Liver (tissue), 3 donors: ENCODE measurements at regions not wholly inside any gene's neighbourhood (a gene's known extent, or its start where the extent isn't known, plus 50 kb on each side); places are given as distances from the start of the nearest gene placed in this dataset.

ENCODE experiments used
- CTCF ChIP-seq: fragments of 150-350 bp; IDR thresholded peaks from 2 replicates; pipeline ENCODE4 v1.5.1; 2017; ENCODE audit warnings: improper control_type of control experiment, low read depth, low read length; ENCODE audit not compliant: missing input control
- EGR1 ChIP-seq, 2 donors: IDR thresholded peaks; 2 replicates each; pipeline ENCODE4 v1.6.1; 2016 to 2018; ENCODE audit warnings: antibody characterized with exemption in 2 of 2, low read depth in 2 of 2
- FOXA1 ChIP-seq: IDR thresholded peaks from 2 replicates; pipeline ENCODE4 v1.6.1; 2016; ENCODE audit warnings: antibody characterized with exemption
- HNF4A ChIP-seq, 2 donors: conservative IDR thresholded peaks; 2 replicates each; pipeline ENCODE4 v1.6.1; 2016; ENCODE audit warnings: antibody characterized with exemption in 2 of 2, mild to moderate bottlenecking in 2 of 2
- NR2F2 ChIP-seq: IDR thresholded peaks from 2 replicates; pipeline ENCODE4 v1.6.1; 2016; ENCODE audit warnings: antibody characterized with exemption
- RAD21 ChIP-seq, 2 donors: IDR thresholded peaks; 2 replicates each; pipeline ENCODE4 v1.6.1; 2016; ENCODE audit warnings: antibody characterized with exemption in 2 of 2, mild to moderate bottlenecking in 2 of 2
- REST ChIP-seq: IDR thresholded peaks from 2 replicates; pipeline ENCODE4 v1.6.1; 2016; ENCODE audit warnings: antibody characterized with exemption, mild to moderate bottlenecking
- RXRA ChIP-seq, 2 donors: IDR thresholded peaks; 2 replicates each; pipeline ENCODE4 v1.6.1; 2017 to 2018; ENCODE audit warnings: antibody characterized with exemption in 2 of 2, mild to moderate bottlenecking in 1 of 2
- SP1 ChIP-seq: IDR thresholded peaks from 2 replicates; pipeline ENCODE4 v1.6.1; 2018; ENCODE audit warnings: antibody characterized with exemption, mild to moderate bottlenecking
- TAF1 ChIP-seq: conservative IDR thresholded peaks from 2 replicates; pipeline ENCODE4 v1.6.1; 2016; ENCODE audit warnings: antibody characterized with exemption, mild to moderate bottlenecking
- YY1 ChIP-seq: IDR thresholded peaks from 2 replicates; pipeline ENCODE4 v1.6.1; 2016; ENCODE audit warnings: antibody characterized with exemption, mild to moderate bottlenecking
- ZBTB33 ChIP-seq: IDR thresholded peaks from 2 replicates; pipeline ENCODE4 v1.6.1; 2016; ENCODE audit warnings: antibody characterized with exemption
- TF ChIP-seq, protein P1 (sequence below): IDR thresholded peaks from 2 replicates; pipeline ENCODE4 v1.6.1; 2016; ENCODE audit warnings: antibody characterized with exemption
- TF ChIP-seq, protein P2 (sequence below): IDR thresholded peaks from 2 replicates; pipeline ENCODE4 v1.6.1; 2016; ENCODE audit warnings: antibody characterized with exemption
- donor health status: healthy.
- donor health status: healthy.

- TF ChIP-seq CTCF (no peak), YY1 (no peak), REST (no peak), FOXA1 (no peak), TAF1 (no peak), NR2F2 (no peak), ZBTB33 (no peak), RAD21 (IDR thresholded peaks at IDR 0.05) (no peak), EGR1 (IDR thresholded peaks at IDR 0.05; ENCODE audit: low read depth in 2 of 2) (no peak), SP1 (no peak), RXRA (IDR thresholded peaks at IDR 0.05) (no peak), HNF4A (conservative IDR thresholded peaks at IDR 0.05) (no peak)
- TF ChIP-seq, protein P1, sequence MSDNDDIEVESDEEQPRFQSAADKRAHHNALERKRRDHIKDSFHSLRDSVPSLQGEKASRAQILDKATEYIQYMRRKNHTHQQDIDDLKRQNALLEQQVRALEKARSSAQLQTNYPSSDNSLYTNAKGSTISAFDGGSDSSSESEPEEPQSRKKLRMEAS: no peak
- TF ChIP-seq, protein P2, sequence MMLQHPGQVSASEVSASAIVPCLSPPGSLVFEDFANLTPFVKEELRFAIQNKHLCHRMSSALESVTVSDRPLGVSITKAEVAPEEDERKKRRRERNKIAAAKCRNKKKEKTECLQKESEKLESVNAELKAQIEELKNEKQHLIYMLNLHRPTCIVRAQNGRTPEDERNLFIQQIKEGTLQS: no peak
Measured at GRCh38 chr19:30711296-30711695, 339.1 kb downstream of the ZNF536 start.
